Retina (tissue), 1 donor: ENCODE measurements at regions not wholly inside any gene's neighbourhood (a gene's known extent, or its start where the extent isn't known, plus 50 kb on each side); places are given as distances from the start of the nearest gene placed in this dataset.
"Not testable (repeated sequence)": the region's sequence is repeated elsewhere in the genome, so short reads cannot be mapped to it uniquely, and the experiment has no call there.

ENCODE experiments used
- DNase-seq: peaks from one replicate; pipeline ENCODE4 v3.0.0-alpha.2; 2016

DNA sequence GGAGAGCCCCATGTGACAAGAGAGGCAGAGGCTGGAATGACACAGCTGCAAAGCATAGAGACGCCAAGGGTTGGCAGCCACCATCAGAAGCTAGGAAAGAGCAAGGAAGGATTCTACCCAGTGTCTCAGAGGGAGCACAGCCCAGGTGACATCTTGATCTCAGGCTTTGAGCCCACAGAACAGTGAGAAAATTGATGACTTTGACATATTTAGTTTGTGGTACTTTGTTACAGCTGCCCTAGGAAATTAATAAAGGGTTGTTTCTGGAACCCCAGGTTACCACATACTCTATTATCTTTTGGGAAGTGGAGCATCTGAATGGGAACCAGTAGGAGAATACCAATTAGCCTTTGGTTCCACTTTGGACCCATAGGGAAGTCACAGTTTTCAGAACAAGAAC lies 231.7 kb downstream of the ZNF621 start:
- no peak for DNase-seq

DNA sequence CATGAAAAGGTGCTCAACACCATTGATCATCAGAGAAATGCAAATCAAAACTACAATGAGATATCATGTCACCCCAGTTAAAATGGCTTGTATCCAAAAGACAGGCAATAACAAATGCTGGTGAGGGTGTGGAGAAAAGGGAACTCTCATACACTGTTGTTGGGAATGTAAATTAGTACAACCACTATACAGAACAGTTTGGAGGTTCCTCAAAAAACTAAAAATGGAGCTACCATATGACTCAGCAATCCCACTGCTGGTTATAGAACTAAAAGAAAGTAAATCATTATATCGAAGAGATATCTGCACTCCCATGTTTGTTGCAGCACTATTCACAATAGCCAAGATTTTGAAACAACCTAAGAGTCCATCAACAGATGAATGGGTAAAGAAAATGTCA lies 238.0 kb downstream of the ZNF621 start:
- DNase-seq, result not testable (repeated sequence)

DNA sequence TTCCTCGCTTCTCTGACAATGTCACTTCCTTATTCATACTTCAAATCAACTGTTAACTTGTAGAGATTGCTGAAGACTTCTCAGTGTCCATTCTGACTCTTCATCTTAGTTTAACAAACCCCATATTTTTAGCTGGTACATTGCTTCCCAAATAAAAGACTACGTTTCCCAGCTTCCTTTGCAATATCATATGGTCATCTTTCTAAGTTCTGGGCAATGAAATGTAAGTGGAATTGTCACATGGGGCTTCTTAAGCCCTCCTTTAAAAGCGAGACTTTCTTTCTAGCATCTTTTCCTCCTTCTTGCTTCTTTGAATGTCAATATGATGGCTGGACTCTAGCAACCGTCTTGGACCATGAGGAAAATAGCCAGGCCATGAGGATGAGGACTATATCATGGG lies 239.0 kb downstream of the ZNF621 start:
- no peak for DNase-seq

DNA sequence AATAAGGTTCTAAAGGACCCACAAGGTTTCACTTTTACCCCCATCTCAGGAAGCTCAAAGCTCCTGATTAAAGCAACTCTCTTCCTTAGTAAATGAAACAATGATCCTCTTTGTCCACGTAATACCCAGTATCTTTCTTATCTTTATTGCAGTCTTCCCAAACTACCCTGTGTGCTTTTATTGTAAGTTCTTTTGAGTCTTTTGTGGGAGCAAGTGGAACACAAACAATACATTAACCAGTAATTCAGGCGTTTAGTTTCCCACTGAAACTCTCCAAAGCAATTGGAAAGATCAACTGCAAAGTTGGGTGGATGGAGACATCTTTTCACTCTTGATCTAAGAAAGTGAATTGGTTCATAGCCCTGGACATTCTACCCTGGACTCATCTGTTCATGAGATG lies 240.0 kb downstream of the ZNF621 start:
- DNase-seq, result no peak

DNA sequence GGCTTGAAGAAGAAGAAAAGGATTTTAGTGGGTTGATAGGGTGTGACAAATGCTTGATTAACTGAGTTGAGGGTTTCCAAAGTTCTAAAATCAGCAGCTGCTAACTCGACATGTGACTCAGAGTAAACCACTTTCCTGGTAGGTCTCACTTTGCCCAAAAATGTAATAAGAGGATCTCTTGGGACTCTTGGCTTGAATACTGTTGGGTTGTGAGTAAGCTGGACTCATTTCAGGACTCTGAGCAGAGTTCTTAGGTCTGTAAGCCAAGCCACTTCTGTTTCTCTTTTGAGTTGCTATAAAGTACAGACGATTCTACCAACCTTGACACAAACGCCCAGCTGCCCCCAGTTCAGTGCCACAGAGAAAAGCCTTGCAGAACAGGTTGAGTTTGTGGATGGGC lies 241.1 kb downstream of the ZNF621 start:
- DNase-seq, result no peak

DNA sequence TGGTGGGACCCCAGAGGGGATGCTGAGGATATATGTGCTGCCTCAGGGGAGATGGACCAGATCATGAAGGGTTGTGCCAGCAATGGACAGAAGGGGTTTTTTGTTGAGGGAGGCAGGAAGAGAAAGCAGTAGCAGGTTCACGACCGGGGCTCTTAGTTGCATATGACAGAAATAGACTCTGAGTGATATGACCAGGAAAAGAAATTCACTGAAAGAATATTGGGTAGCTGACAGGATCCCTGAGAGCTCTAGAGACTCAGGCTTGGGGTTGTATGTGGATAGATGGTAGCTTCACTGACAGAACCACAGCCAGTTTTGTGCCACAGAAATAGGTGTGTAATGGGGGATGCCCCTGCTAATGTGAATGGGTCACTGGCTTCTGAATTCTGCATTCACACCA lies 241.6 kb downstream of the ZNF621 start:
- DNase-seq, result no peak

DNA sequence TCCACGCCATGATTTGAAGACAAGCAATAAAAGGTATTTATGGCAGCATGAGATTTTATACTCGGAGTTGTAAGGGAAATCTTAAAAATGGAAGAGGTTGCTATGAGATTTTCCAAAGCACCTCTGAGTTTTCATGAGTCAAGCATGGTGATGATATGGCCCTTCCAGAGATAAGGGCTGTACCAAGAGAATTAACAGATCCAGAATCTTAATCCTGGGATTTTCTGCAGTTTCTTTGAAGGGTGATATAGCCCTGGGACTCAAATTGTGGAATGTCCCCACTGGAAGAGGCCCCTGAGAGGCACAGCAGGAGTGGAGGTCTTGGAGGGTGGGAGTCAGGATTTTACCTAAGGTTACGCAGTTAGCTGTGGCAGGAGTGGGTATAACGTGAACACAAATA lies 243.3 kb downstream of the ZNF621 start:
- no peak for DNase-seq

DNA sequence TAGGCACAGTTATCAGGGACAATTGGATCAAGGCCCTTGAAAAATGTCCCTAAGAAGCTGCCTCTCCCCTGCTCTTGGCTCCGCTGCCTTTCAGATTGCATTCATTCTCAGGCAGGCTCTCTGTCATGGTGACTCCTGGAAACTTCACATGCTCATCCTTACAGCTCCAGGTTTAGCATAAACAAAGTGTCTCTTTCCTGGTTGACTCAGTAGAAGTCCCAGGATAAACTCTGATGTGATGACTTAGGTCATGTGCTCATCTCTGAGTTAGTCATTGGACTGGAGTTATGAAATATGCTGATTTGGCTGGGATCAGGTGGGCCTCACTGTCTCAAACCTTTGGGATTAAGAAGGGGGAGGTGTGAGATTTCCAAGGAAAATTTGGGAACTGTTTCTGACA lies 243.8 kb downstream of the ZNF621 start:
- no peak for DNase-seq

DNA sequence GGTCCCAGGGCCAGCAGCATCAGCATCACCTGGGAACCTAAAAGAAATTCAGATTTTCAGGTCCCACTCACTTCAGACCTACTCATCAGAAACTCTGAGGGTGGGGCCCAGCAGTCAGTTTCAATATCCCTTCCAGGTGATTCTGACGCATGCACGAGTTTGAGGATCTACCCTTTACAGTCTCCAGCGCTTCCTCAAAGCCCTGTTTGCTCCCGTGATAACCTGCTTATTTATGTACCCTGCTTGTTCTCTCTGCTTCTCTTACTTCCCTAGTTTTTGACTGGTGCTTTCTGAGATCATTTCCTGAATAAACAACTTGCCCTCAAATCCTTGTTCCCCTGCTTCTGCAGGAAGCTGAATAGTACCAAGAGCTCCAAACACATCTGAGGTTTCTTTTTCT lies 245.3 kb downstream of the ZNF621 start:
- no peak for DNase-seq

DNA sequence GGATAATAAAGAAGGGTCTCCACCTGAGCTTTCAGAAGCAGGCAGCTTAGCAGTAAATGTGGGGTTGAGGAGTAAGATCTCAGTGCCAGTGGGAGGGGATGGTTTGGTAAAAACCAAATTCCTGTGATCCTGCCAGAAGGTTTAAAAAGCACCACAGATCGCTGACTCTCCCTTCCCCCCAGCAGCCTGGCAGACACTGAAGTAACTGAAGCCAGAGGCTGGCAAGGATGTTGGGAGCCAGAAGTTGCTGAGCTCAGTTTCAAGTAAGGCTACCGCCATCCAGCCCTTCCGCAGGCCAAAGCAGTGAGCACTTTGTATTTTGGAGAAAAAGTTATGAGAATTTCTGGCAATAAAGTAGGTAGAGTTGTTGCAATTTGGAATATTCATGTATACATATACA lies 246.4 kb downstream of the ZNF621 start:
- DNase-seq, result no peak

DNA sequence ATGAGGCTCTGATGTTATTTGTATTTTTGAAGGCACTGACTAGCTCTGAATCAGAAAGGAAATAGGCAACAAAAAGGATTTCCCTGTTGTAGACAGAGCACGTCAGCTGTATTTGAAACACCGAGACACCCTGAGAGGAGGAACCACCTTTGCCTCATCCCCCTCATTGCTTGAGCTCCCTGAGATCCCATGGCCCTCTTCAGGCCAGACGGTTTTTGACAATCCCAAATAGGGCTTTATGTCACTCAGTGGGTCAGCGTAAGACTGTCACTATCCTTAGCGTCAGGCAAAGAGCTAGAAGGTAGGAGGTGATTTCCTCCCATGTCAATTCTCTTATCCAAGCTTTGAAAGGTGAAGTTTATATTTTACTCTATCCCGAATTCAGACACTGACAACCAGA lies 254.3 kb downstream of the ZNF621 start:
- DNase-seq, result no peak

DNA sequence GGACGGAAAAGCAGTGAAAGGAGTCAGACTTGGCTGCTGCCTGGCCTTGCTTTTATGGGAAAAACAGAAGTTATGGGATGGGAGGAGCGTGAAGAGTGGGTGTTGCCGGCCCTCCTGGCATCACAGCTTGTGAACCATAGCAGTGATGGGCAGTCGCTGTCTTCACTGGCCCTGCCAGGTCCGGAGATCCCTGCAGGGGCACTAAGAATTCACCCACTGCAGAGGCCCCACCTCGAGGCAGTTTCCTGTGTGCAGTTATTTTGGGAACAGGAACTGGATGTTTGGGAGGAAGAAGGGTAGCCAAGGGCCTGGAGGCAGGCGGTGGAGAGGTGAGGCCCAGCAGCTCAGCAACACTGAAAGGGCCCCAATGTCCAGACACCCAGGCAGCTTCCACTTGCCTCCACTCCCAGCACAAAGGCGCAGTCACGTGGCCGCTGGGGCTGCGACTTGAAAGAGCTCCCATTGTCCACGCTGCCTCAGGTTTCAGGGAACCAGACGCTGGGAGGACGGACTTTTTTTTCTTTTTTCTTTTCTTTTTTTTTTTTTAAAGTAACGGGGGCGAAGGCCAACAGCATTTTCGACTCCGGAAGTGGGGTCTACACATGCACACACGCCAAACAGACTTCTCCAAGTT lies 255.6 kb downstream of the ZNF621 start:
- peak; percentile 56 for DNase-seq

DNA sequence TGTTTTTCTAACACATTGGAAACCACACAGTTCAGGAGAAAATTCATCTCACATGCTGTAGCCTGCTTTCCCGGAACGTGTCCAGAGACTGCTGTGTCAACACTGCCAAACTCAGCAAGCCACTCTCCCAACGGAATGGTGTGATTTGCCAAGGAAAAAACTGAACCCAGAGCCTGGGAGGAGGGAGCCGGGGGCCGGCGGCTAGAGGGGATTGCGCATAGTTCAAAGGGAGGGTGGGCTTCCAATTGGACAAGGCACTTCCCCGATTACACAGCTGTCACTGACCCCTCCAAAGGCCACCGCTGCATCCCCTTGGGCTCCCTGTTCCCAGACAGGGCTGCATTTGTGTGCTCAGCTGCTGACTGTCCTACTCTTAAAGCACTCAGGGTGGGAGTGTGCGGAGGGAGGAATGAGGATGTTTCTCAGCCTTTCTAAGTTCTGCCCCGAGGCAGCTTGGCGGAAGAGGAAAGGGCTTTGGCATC lies 256.2 kb downstream of the ZNF621 start:
- peak; percentile 57 for DNase-seq

DNA sequence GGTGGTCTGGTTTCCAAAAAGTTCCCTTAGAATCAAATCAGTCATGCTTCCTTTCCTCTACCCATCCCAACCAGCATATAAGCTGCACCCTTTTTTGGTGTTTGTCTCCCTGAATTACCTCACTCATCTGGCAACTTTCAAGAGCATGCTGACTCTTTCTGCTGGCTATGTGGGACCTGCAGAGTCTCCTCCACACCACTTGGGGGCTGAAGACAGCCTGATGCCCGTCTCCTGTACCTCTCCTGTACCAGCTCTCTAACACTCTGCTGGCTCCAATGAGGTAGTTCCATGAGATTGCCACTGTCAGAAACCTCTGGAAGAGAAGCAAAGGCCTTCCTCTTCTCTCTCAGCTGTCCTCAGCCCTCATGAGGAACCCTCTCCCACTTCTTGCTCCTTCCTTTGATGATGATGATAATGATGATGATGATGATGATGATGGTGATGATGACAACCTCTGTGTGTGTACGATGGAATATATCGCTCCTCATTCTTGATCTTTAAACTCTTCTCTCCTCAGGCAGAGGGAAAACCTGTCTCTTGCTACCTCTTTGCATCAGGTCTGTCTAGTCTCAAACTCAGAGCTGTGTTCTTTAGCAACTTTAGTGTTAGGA lies 257.5 kb downstream of the ZNF621 start:
- no peak for DNase-seq

DNA sequence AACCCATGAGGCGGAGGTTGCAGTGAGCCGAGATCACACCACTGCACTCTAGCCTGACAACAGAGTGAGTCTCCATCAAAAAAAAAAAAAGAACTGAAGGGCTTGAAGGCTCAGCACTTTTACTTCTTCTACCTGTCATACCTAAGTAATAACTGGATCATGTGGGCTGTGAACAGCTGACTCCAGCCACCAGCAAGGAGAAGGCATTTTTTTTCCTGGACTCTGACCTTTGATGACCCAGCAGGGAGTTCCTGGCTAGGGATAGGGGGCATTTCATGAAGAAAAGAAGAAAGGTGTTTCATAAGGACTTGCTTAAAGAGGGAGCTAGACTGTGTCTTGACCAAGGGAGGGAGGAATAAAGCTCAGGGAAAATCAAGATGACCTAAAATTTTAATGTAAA lies 266.0 kb downstream of the ZNF621 start:
- no peak for DNase-seq

DNA sequence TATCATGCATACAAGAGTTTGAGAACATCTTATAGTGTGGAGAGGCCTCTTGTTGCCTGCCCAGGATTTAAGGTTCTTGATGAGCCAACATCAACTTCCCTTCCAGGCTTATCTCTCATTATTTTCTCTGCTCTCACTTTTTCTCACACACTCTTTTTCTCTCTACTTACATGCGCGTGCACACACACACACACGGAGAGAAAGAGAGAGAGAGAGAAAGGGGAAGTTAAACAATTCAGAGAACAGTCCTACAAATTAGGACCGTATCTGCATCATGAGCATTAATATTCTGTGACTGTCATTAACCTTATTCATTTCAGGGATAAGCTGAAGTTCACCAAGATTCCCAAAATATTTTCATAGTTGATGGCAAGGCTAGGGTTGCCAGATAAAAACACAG lies 269.0 kb downstream of the ZNF621 start:
- no peak for DNase-seq

DNA sequence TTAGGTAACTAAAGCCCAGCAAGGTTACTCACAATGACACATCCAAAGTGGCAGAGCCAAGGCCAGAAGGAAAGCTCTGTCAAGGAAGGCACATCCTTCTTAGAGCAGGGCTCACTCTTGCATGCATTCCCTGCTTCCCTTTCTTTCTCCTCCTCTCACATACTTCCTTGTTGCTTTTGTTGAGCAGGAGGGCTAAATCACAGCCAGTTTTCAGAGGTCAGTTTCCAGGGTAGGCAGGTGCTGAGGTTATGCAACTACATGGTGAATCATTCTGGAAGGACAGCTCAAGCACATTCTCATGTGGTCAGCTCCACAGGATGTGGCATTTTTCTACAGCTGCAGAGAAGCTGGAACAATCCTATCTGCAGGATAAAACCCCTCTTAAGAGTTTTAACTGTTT lies 275.6 kb downstream of the ZNF621 start:
- no peak for DNase-seq

DNA sequence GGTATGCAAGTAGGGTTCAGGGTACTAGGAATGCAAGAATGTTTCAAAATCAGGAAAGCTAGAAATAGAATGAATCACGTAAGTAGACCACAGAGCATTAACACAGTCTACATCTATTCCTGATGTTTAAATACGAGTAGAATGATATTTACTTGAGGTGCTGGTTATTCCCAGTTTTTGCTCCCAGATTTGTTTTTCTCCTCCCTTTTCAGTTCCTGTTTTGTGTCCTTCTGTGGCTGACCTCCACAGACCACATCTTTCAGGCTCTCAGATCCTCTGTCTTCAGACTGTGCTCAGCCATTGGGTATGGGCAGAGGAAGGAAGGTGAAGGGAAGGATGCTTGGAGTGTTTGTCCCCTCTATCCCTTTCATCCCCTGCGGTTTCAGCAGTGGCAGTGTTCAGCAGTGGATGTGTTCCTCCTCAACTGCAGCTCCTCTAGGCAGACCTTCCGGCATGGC lies 276.6 kb downstream of the ZNF621 start:
- no peak for DNase-seq

DNA sequence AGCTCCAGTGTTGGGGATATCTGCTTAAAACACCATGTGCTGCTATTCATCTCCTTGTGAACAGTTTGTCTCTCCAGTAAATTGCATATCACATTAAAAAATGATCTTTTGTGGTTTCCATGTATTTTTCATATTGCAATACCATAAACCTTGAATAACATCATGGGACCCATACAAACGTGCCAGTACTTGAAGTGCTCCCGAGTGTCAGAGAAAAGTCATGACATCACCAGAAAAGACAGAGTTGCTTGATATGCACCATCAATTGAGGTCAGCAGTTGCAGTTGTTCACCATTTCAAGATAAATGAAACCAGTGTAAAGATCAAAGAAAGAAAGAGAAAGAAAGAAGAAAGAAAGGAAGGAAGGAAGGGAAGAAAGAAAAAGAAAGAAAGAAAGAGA lies 278.6 kb downstream of the ZNF621 start:
- DNase-seq, result no peak

DNA sequence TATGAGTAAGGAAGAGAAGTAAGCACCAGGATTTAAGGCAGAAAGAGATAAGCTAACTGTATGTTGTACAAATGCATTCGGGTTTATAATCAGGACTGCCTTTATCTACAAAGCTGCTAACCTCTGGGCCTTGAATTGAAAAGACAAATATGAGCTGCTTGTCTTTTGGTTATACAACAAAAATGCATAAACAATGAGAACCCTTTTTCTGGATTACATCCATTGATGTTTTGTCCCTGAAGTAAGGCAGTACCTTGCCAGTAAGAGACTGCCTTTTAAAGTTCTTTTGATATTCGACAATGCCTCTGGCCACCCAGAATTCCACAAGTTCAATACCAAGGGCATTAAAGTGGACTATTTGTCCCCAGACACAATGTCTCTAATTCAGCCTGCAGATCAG lies 280.7 kb downstream of the ZNF621 start:
- DNase-seq, result no peak

DNA sequence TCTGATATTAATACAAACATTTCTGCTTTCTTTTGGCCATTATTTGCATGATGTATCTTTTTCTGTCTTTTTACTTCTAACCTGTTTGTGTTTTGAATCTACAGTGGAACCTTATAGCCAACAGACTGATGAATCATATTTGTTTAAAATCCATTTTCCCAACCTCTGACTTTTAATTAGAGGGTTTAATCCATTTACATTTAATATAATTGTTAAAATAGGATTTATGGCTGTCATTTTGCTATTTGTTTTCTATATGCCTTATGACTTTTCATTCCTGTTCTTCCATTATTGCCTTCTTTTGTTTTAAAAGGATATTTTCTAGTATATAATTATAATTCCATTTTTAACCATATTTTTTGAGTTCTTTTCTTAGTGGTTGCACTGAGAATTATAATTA lies 286.1 kb downstream of the ZNF621 start:
- no peak for DNase-seq

DNA sequence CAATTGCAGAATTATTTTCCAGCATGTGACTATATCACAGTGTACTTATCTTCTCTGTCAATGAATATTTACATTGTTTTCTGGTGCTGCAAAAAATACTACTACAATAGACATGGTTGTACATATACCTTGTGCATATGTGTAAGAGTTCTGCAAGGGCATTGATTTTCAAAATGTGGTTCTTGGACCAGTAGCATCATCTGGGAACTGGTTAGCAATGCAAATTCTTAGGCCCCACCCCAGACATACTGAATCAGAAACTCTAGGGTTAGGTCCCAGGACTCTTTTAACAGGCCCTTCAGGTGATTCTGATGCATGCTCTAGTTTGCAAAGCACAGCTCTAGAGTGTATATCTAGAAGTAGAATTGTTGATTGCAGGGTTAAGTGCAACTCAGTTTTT lies 292.3 kb downstream of the ZNF621 start:
- DNase-seq, result no peak

DNA sequence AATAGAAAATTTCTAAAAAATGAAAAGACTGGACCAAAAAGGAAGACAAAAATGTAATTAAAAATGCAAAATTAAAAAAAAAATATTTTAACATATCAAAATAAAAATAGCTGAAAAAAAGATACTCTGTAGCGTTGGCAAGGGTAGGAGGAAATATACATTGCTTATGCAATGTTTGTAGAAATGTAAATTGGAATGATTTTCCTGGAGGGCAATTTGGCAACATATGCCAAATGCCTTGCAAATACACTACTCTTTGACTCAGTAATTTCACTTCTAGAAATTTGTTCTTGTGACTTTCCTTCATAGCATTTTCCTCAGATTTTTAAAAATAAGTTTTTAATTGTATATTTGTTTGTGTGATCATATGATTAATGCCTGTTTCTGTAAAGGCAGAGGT lies 296.6 kb downstream of the ZNF621 start:
- DNase-seq, result no peak

DNA sequence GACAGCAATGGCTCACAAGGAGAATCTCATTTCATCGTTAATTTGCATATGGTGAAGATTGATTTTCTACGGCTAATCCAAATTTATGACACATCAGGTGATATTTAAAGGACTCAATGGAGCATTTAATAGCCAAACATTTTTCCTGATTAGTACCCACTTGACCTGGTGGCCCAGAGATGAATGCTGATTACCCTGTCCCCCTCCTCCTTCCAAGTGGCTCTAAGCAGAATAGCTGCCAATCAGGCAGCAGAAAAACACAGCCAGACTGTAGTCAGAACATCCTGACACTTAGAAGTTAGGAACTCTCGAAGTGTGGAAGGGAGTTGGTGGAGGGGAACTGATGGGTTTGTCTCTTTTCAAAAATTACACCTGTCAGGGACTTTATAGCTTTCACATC lies 302.5 kb downstream of the ZNF621 start:
- peak; percentile 38 for DNase-seq
